BJ (cell line): ENCODE measurements at regions not wholly inside any gene's neighbourhood (a gene's known extent, or its start where the extent isn't known, plus 50 kb on each side); places are given as distances from the start of the nearest gene placed in this dataset.

Experiments used
- CTCF ChIA-PET: fragments of 350-600 bp; formaldehyde crosslinking; extraction: SDS; loops from one replicate; lab custom pipeline; 2021; ENCODE audit warnings: antibody characterized with exemption, inconsistent platforms; lab: Yijun Ruan, JAX
- POLR2A ChIA-PET: fragments of 300-600 bp; sonication (Branson Sonifier 250); formaldehyde crosslinking; extraction: SDS; loops from one replicate; lab custom pipeline; 2021; ENCODE audit warnings: antibody characterized with exemption; lab: Charles Lee
- DNase-seq: peaks from one replicate; pipeline ENCODE4 v3.0.0-alpha.2; 2011; ENCODE audit warnings: low read depth
- H3K27me3 ChIP-seq: 2 replicates; pipeline ENCODE4 v1.6.0; 2011; ENCODE audit warnings: low read length; ENCODE audit not compliant: control insufficient read depth, insufficient read depth
- H3K36me3 ChIP-seq: 2 replicates; pipeline ENCODE4 v1.5.1; 2011; ENCODE audit warnings: low read length; ENCODE audit not compliant: control insufficient read depth, insufficient read depth
- H3K4me3 ChIP-seq: 2 replicates; pipeline ENCODE4 v1.5.1; 2011; ENCODE audit warnings: low read depth, mild to moderate bottlenecking, control low read depth, low read length
- TF ChIP-seq, protein P1 (sequence below): IDR thresholded peaks from 2 replicates; pipeline ENCODE4 v1.5.1; 2011; ENCODE audit warnings: low read depth, mild to moderate bottlenecking, control low read depth, inconsistent platforms, low read length, moderate library complexity; ENCODE audit not compliant: insufficient read depth

- POLR2A ChIA-PET: no interaction called here
- CTCF ChIA-PET: interaction anchor here (0.9 kb wide), 2 partner anchors 15 to 120 kb away, joined by 3 to 4 read pairs; no protein-coding TSS in a partner anchor
- TF ChIP-seq, protein P1, sequence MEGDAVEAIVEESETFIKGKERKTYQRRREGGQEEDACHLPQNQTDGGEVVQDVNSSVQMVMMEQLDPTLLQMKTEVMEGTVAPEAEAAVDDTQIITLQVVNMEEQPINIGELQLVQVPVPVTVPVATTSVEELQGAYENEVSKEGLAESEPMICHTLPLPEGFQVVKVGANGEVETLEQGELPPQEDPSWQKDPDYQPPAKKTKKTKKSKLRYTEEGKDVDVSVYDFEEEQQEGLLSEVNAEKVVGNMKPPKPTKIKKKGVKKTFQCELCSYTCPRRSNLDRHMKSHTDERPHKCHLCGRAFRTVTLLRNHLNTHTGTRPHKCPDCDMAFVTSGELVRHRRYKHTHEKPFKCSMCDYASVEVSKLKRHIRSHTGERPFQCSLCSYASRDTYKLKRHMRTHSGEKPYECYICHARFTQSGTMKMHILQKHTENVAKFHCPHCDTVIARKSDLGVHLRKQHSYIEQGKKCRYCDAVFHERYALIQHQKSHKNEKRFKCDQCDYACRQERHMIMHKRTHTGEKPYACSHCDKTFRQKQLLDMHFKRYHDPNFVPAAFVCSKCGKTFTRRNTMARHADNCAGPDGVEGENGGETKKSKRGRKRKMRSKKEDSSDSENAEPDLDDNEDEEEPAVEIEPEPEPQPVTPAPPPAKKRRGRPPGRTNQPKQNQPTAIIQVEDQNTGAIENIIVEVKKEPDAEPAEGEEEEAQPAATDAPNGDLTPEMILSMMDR: no peak
- Histone ChIP-seq H3K27me3 (peaks cover 3% of the 10 kb centered on the region; the same call in 1 of the 2 replicates), H3K36me3 (no peaks in the 10 kb centered on the region), H3K4me3 (no peak overlapping the region)
- no peak for DNase-seq
Observed at GRCh38 chr6:37572334-37572733, 72.6 kb upstream of the CCDC167 start.

DNA sequence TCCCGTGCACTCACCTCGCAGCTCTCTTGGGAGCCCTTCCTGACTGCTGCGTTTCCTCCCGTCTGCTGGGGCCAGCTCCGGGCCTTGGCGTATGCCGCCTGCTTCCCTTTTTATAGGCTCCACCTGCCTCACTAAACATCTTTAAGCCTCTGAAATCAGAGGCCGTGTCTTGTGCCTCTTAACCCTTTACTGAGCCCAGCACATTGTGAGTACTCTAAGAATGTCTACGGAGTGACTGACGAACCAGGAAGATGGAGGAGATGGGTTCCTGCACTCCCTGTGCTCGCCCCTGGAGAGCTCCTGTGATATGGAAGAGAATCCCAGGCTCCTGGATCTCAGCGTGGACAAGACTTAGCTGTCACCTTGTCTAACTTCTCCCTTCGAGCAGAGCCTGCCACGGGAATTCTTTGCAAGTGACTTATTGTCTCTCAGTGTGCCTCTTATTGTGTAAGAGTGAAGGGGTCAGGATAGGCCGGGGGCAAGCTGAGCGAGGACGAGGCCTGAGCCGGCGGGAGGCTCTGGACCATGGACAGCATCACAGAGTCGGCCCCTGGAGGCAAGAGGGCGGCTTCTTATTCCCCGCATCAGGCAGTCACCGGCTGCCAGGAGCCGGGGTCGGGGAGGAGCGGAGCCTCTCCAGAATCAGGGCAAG is 70.9 kb upstream of the CCDC167 start:
- DNase-seq: no peak
- ChIA-PET CTCF (interaction anchor here (1.2 to 1.3 kb wide), 3 partner anchors 9 to 32 kb away, joined by 3 to 4 read pairs (median 3); no protein-coding TSS in a partner anchor), POLR2A (no interaction called here)
- Histone ChIP-seq H3K36me3 (no peaks in the 10 kb centered on the region), H3K27me3 (peaks cover 6% of the 10 kb centered on the region), H3K4me3 (no peak overlapping the region)
- TF ChIP-seq, protein P1: no peak

GRCh38 chr6:37569743-37570481 is 70.2 kb upstream of the CCDC167 start:
- no peaks in the 10 kb centered on the region for H3K36me3 ChIP-seq

DNA sequence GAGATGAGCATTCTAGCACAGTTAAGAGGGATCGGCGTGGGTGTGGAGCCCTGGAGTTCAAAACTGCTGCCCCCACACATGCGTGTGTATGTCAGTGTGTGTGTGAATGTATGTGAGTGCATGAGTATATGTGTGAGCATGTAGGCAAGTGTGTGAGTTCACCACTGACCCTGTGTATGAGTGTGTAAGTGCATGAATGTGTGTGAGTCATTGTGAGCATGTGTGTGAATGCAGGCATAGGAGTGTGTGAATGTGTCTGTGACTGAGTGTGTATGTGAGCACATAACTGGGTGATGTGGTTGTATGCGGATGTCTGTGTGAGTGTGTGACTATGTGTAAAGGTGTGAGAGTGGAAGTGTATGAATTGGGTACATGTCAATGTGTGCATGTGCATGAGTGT is 69.6 kb upstream of the CCDC167 start:
- POLR2A ChIA-PET: no interaction called here
- TF ChIP-seq, protein P1: no peak
- no peaks in the 10 kb centered on the region for H3K36me3 ChIP-seq
- no peak overlapping the region for H3K4me3 ChIP-seq
- CTCF ChIA-PET: no interaction called here
- peaks cover 14% of the 10 kb centered on the region for H3K27me3 ChIP-seq
- no peak for DNase-seq

More at GRCh38 chr6:37569743-37570481, 70.2 kb upstream of the CCDC167 start:
- no peak for DNase-seq
- H3K4me3 ChIP-seq: no peak overlapping the region
- ChIA-PET CTCF (interaction anchor here (1.3 kb wide), 1 partner anchor 10 kb away, joined by 3 read pairs; no protein-coding TSS in a partner anchor), POLR2A (no interaction called here)
- H3K27me3 ChIP-seq: peaks cover 10% of the 10 kb centered on the region
- TF ChIP-seq, protein P1: no peak

DNA sequence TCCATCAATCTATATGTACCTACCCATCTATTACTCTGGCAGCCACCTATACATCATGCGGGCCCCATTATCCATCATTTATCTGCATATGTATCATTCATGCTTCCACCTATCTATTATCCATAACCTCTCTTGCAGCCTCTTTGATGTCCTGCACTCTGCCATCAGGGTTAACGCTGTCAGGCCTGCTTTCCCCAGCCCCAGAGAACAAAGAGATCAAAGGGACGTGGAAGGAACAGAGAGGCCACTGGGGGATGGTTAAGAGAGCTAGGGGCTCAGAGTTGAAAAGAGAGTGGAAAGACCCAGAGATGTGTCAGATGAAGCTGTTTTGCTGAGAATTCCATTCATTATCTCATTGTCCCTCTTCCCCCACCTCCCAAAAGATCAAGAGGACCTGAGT is 67.3 kb upstream of the CCDC167 start:
- Histone ChIP-seq H3K36me3 (no peaks in the 10 kb centered on the region), H3K4me3 (no peak overlapping the region), H3K27me3 (peaks cover 19% of the 10 kb centered on the region)
- TF ChIP-seq, protein P1: no peak
- no peak for DNase-seq
- ChIA-PET CTCF (interaction anchor here (0.7 to 5.1 kb wide), 16 partner anchors 9 to 1322 kb away, joined by 3 to 37 read pairs (median 4); no protein-coding TSS in a partner anchor), POLR2A (no interaction called here)
